RWPE1 (cell line): ENCODE measurements at regions not wholly inside any gene's neighbourhood (a gene's known extent, or its start where the extent isn't known, plus 50 kb on each side); places are given as distances from the start of the nearest gene placed in this dataset.

Source experiments
- CTCF ChIA-PET: fragments of 350-600 bp; sonication (Branson Sonifier 250); formaldehyde crosslinking; extraction: SDS; loops from one replicate; lab custom pipeline; 2021; lab: Yijun Ruan, JAX
- POLR2A ChIA-PET: fragments of 400-600 bp; formaldehyde crosslinking; extraction: SDS; loops from one replicate; lab custom pipeline; 2020; ENCODE audit warnings: antibody characterized with exemption; ENCODE audit not compliant: low non-redundant PET; lab: Yijun Ruan, JAX
- DNase-seq: peaks from one replicate; pipeline ENCODE4 v3.0.0; 2012; ENCODE audit warnings: low spot score
- H3K27ac ChIP-seq: fragments of 450-650 bp; 2 replicates; pipeline ENCODE4 v1.5.1; 2017
- CTCF ChIP-seq: fragments of 450-650 bp; conservative IDR thresholded peaks from 2 replicates; pipeline ENCODE4 v1.5.1; 2017; ENCODE audit warnings: low read depth, mild to moderate bottlenecking

- ChIA-PET POLR2A (no interaction called here), CTCF (interaction anchor here (1.3 kb wide), 1 partner anchor 10 kb away, joined by 4 read pairs; no protein-coding TSS in a partner anchor)
- DNase-seq: no peak
- H3K27ac ChIP-seq: no peak overlapping the region
- TF ChIP-seq CTCF: no peak
Measured at GRCh38 chr12:66025477-66025876, 105.1 kb downstream of the LLPH start.

DNA sequence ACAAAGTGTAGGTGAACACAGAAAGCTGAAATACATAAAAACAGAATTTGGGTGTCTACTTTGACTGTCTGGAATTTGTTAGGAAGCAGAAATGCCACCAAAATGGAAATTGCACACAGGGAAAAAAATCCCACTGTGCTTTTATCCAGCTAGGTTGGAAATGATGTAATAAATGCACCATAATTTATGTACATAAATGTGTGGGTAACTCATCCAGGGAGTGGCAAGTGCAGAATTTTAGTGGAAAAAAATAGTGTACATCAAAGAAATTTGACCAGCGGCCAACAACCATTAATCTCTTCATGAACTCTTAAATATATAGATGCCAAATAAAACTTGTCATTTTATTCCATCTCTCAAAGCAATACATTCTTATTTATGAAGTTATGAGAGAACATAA is 105.6 kb downstream of the LLPH start:
- ChIA-PET POLR2A (no interaction called here), CTCF (interaction anchor here (1.3 kb wide), 1 partner anchor 11 kb away, joined by 4 read pairs; no protein-coding TSS in a partner anchor)

DNA sequence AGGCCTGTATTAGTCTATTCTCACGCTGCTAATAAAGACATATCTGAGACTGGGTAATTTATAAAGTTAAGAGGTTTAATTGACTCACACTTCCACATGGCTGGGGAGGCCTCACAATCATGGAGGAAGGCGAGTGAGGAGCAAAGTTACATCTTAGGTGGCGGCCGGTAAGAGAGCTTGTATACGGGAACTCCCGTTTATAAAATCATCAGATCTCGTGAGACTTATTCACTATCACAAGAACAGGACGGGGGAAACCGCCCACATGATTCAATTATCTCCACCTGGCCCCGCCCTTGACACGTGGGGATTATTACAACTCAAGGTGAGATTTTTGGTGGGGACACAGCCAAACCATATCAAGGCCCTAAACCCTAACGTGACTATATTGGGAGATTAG is 110.1 kb downstream of the LLPH start:
- H3K27ac ChIP-seq: no peak overlapping the region
- TF ChIP-seq CTCF: no peak
- no peak for DNase-seq
- ChIA-PET POLR2A (no interaction called here), CTCF (no interaction called here)

More for the DNA sequence above, 105.6 kb downstream of the LLPH start:
- no peak overlapping the region for H3K27ac ChIP-seq
- no peak for DNase-seq
- TF ChIP-seq CTCF: no peak

DNA sequence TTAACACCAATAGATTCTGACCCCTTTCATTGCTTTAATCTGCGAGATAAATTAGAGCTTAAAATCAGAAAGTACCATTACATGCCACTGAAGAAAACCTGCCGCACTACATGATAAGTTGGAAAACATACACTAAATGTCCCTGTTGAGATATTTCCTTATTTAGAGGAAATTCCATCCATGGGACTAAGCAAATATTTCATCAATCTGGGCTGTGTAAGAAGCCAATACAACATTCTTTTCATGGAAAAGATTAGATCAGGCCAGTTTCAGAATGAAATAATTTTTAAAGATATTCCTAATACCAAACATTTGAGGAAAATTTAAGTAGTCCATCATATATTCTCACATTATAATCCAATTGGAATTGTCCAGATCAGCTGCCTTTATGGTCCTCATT is 112.8 kb downstream of the LLPH start:
- TF ChIP-seq CTCF: no peak
- CTCF ChIA-PET: interaction anchor here (0.5 kb wide), 1 partner anchor 514 kb away, joined by 3 read pairs; no protein-coding TSS in a partner anchor
- no peak for DNase-seq
- H3K27ac ChIP-seq: no peak overlapping the region
- POLR2A ChIA-PET: no interaction called here
